ENCODE measurements at regions not wholly inside any gene's neighbourhood (a gene's known extent, or its start where the extent isn't known, plus 50 kb on each side); places are given as distances from the start of the nearest gene placed in this dataset.

DNA sequence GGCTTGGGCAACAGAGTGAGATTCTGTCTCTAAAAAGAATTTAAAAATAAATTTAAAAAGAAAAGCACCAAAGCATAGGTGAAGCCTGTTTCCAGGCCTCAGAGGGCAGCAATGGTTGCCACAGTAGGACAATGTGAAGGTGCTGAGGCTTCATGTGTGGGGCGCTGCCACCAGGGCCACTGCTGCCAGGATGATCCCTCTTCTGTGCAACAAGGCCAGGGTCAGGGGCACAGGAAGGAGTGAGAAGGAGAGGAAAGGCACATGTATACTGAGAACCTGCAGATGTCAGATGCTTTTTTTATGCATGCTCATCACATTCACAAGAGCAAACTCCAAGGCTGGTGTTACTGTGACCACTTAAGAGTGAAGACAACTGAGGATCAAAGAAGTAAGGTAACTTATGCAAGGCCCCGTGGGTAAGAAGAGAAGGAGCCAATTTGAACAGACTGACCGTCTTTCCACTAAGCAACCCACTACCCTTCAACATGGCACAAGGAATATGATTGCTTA, 79.7 kb upstream of the ACKR3 start:
- no peak for DNase-seq (ENCODE audit: low read depth)
- no peak overlapping the region for H3K4me3 ChIP-seq (ENCODE audit: low read depth, low read length)
- TF ChIP-seq, protein P1, sequence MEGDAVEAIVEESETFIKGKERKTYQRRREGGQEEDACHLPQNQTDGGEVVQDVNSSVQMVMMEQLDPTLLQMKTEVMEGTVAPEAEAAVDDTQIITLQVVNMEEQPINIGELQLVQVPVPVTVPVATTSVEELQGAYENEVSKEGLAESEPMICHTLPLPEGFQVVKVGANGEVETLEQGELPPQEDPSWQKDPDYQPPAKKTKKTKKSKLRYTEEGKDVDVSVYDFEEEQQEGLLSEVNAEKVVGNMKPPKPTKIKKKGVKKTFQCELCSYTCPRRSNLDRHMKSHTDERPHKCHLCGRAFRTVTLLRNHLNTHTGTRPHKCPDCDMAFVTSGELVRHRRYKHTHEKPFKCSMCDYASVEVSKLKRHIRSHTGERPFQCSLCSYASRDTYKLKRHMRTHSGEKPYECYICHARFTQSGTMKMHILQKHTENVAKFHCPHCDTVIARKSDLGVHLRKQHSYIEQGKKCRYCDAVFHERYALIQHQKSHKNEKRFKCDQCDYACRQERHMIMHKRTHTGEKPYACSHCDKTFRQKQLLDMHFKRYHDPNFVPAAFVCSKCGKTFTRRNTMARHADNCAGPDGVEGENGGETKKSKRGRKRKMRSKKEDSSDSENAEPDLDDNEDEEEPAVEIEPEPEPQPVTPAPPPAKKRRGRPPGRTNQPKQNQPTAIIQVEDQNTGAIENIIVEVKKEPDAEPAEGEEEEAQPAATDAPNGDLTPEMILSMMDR (conservative IDR thresholded peaks at IDR 0.05; ENCODE audit: low read depth, low read length): no peak

DNA sequence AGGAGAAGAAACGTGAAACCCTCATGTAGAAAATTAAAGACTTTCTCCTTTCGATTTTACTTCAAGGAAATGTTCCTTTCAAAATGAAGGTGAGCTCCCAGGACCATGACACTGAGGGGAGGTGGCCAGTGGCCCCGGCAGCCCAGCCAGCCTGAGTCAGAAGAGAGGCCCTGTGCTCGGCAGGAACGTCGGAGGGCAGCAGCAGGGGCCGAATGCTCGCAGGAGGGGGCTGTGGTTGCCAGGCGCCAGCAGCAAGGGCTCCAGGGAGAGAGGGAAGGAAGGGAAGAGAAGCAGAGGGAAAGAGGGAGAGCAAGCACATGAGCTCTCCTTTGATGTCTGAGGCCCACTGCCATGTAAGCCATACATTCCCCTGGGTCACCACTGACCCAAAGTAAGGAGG, 73.3 kb upstream of the ACKR3 start:
- TF ChIP-seq, protein P1 (conservative IDR thresholded peaks at IDR 0.05; ENCODE audit: low read depth, low read length): no peak
- DNase-seq (ENCODE audit: low read depth): no peak
- H3K4me3 ChIP-seq (ENCODE audit: low read depth, low read length): no peak overlapping the region

DNA sequence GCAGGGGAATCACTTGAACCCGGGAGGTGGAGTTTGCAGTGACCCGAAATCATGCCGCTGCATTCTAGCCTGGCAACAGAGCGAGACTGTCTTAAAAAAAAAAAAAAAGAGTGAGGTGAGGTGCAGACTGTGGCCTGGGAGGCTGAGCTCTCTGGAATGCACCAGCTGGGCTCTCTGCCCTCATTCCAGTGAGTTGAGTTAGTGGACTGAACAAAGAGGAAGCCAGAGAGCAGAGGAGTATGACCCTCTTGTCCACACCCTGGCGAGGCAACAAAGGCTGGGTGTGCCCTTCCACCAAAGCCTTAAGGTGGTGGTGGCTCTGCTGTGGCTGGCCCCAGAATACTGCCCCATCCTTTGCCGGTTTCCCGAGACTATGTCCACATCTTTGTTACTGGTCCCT, 71.3 kb upstream of the ACKR3 start:
- DNase-seq (ENCODE audit: low read depth): peak; percentile 80
- TF ChIP-seq, protein P1 (conservative IDR thresholded peaks at IDR 0.05; ENCODE audit: low read depth, low read length): no peak
- no peak overlapping the region for H3K4me3 ChIP-seq (ENCODE audit: low read depth, low read length)

DNA sequence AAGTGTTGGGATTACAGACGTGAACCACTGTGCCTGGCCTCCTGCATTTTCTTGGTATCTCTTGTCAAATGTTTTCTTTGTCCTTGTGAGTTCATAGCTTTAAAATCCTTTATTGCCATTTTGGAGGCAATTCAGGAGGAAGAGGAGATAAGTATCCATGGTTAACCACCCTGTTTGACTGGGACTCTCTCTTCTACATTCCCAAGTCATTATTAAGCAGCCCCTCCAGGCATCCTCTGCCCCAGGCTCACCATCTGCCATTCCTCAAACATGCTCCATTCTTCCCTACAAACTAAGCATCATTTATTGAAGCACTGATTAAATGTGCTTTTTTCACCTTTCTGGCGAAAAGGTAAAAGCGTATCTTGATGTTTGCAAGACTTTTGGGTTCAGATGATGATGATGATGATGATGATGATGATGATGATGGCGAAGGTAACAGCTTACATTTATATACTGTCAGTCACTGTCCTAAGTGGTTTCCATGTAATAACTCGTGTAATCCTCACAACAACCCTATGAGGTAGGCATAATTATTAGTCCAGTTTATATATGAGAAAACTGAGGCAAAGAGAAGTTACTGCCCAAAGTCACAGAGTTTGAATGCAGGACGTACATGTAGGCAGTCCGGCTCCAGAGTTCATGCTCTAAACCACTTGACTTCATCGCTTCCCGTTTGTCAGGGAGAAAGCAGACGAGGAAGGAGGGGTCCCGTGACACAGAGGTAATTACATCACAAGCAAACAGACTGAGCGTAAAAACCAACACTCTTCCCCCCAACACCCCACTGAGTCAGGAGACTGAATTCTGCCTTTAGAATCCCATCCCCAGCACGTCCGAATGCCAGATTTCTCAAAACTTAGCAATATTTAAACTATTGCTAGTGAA, 69.7 kb upstream of the ACKR3 start:
- no peak for DNase-seq (ENCODE audit: low read depth)
- TF ChIP-seq, protein P1 (conservative IDR thresholded peaks at IDR 0.05; ENCODE audit: low read depth, low read length): no peak
- H3K4me3 ChIP-seq (ENCODE audit: low read depth, low read length): no peak overlapping the region

DNA sequence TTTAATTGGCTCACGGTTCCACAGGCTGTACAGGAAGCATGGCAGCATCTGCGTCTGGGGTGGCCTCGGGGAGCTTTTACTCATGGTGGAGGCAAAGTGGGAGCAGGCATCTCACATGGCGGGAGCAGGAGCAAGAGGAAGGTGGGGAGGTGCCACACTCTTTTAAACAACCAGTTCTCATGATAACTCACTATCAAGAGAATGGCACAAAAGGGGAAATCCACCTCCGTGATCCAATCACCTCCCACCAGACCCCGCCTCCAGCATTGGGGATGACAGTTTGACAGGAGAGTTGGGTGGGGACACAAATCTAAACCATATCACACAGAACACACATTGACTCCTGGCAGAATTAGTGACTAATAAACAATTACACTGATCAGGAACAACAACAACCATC, 68.6 kb upstream of the ACKR3 start:
- no peak for DNase-seq (ENCODE audit: low read depth)
- H3K4me3 ChIP-seq (ENCODE audit: low read depth, low read length): no peak overlapping the region
- TF ChIP-seq, protein P1 (conservative IDR thresholded peaks at IDR 0.05; ENCODE audit: low read depth, low read length): no peak

DNA sequence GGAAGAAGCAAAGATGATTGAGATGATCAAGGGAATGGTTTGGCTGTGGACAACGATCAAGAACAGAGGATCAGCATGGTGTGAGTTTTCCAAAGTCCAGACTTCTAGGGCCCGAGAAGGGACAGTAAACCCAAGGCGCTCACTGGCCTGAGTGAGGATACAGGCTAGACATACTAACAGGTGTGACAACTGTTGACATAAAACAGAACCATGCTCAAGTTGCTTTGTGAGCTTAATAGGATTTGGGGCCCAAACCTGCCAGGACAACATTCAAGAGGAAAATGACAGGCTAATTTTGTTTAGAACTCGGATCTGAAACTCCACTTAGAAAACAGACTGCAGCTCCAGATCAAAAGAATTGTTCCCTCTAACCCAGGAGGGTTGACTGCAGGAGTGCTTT, 68.1 kb upstream of the ACKR3 start:
- TF ChIP-seq, protein P1 (conservative IDR thresholded peaks at IDR 0.05; ENCODE audit: low read depth, low read length): no peak
- no peak overlapping the region for H3K4me3 ChIP-seq (ENCODE audit: low read depth, low read length)
- DNase-seq (ENCODE audit: low read depth): no peak

DNA sequence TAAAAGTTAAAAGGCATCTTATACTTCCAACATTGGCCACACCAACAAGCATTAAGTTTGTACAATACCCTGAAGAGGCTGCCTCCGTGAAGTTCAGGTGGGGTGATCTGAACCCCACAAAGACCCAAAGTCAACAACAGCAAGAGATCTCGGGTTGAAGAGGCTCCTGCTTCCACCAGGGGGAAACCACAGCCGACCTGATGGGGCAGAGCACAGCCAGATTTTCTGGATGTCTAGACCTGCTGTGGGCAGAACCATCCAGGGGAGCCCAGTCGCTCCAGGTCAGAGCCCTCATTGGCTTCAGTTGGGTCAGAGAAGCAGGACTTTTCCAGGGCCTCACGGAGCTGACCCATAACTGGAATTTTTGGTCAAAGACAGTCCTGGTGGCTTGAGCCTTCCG, 66.5 kb upstream of the ACKR3 start:
- TF ChIP-seq, protein P1 (conservative IDR thresholded peaks at IDR 0.05; ENCODE audit: low read depth, low read length): peak; percentile 35
- no peak for DNase-seq (ENCODE audit: low read depth)
- H3K4me3 ChIP-seq (ENCODE audit: low read depth, low read length): no peak overlapping the region

Data from epithelial cell of proximal tubule (primary cell).